HepG2 (cell line): ENCODE measurements at regions not wholly inside any gene's neighbourhood (a gene's known extent, or its start where the extent isn't known, plus 50 kb on each side); places are given as distances from the start of the nearest gene placed in this dataset.

ENCODE experiments used
- ATAC-seq: fragments of 200-7000 bp; cut with Tn5 transposase; 3 replicates; pipeline ENCODE4 v1.9.1; 2020; ENCODE audit warnings: mild to moderate bottlenecking, moderate library complexity
- BruUV-seq: library from RNA; stranded (reverse); fragments of 400-500 nt; replicated peaks from 2 replicates; lab custom pipeline; 2021; lab: Mats Ljungman, UMichigan
- CTCF ChIA-PET: fragments of 300-600 bp; formaldehyde crosslinking; extraction: SDS; loops from one replicate; lab custom pipeline; 2021; ENCODE audit warnings: low total read pairs, inconsistent platforms, low intra/inter-chr PET ratio; lab: Yijun Ruan, JAX
- POLR2A ChIA-PET: fragments of 350-600 bp; sonication (Branson Sonifier 250); formaldehyde crosslinking; loops from one replicate; lab custom pipeline; 2020; ENCODE audit warnings: antibody characterized with exemption, inconsistent platforms; lab: Yijun Ruan, JAX
- DNase-seq: peaks from one replicate; pipeline ENCODE4 v3.0.0-alpha.2; 2015; ENCODE audit warnings: low spot score
- FAIRE-seq: peaks from 3 replicates; lab custom pipeline; 2011; peaks lifted over from hg19 to GRCh38; lab: Jason Lieb, UNC
- H2AFZ ChIP-seq: one replicate; pipeline ENCODE4 v1.6.1; 2011; ENCODE audit warnings: low read length, inconsistent platforms
- H3K27ac ChIP-seq: fragments of 300-600 bp; 3 replicates; pipeline ENCODE4 v1.8.0; 2011; ENCODE audit warnings: mixed run types, mild to moderate bottlenecking, mixed read lengths, low read length, inconsistent platforms; ENCODE audit not compliant: insufficient read depth; ENCODE audit errors: extremely low read length
- H3K27me3 ChIP-seq, 2 experiments: fragments of 200-600 bp in 1 of 2; 2 replicates in 1 of 2; 3 replicates in 1 of 2; pipeline versions ENCODE4 v1.6.0 to v1.8.0; 2011; ENCODE audit warnings: low read length in 2 of 2, mild to moderate bottlenecking in 2 of 2, moderate library complexity in 2 of 2, inconsistent platforms in 1 of 2; ENCODE audit not compliant: insufficient read depth in 2 of 2, control insufficient read depth in 1 of 2
- H3K36me3 ChIP-seq, 2 experiments: fragments of 200-600 bp in 1 of 2; replicated peaks in 1 of 2; 2 replicates in 1 of 2; 3 replicates in 1 of 2; pipeline versions ENCODE4 v1.5.1 to v1.8.0; 2011; ENCODE audit warnings: low read length in 2 of 2, inconsistent platforms in 1 of 2; ENCODE audit not compliant: insufficient read depth in 2 of 2, control insufficient read depth in 1 of 2
- H3K4me1 ChIP-seq: 2 replicates; pipeline ENCODE4 v1.5.1; 2012; ENCODE audit warnings: low read length, inconsistent platforms; ENCODE audit not compliant: insufficient read depth
- H3K4me2 ChIP-seq: 2 replicates; pipeline ENCODE4 v1.6.0; 2011; ENCODE audit warnings: low read depth, low read length, inconsistent platforms
- H3K4me3 ChIP-seq, 3 experiments: fragments of 200-600 bp in 1 of 3; sonication (generic), shearing (Covaris generic) in 1 of 3; replicated peaks in 1 of 3; 2 replicates each; pipeline ENCODE4 v1.5.1; 2011 to 2016; ENCODE audit warnings: low read length in 3 of 3, inconsistent platforms in 2 of 3, low read depth in 2 of 3, mild to moderate bottlenecking in 2 of 3, control low read depth in 1 of 3, mixed read lengths in 1 of 3; ENCODE audit not compliant: insufficient read depth in 1 of 3
- H3K79me2 ChIP-seq: one replicate; pipeline ENCODE4 v1.6.1; 2011; ENCODE audit warnings: low read length, inconsistent platforms; ENCODE audit not compliant: insufficient read depth
- H3K9ac ChIP-seq: 2 replicates; pipeline ENCODE4 v1.6.0; 2011; ENCODE audit warnings: mild to moderate bottlenecking, low read depth, low read length, inconsistent platforms; ENCODE audit not compliant: insufficient read depth
- H3K9me3 ChIP-seq: 2 replicates; pipeline ENCODE4 v1.5.1; 2012; ENCODE audit warnings: mild to moderate bottlenecking, low read length
- H4K20me1 ChIP-seq: 2 replicates; pipeline ENCODE4 v1.6.0; 2011; ENCODE audit warnings: inconsistent platforms, mild to moderate bottlenecking, low read length, moderate library complexity; ENCODE audit not compliant: insufficient read depth
- CREBL2 ChIP-seq: sonication (generic); formaldehyde crosslinking; IDR thresholded peaks from 2 replicates; pipeline ENCODE4 v1.8.1; 2023; ENCODE audit warnings: missing genetic modification reagents, mild to moderate bottlenecking, borderline replicate concordance
- EP300 ChIP-seq, 3 experiments: sonication (generic) in 1 of 3; formaldehyde crosslinking in 1 of 3; IDR thresholded peaks; 2 replicates each; pipeline versions ENCODE4 v1.5.1 to v1.6.1; 2011 to 2020; ENCODE audit warnings: low read depth in 2 of 3, low read length in 2 of 3, borderline replicate concordance in 1 of 3, improper control_type of control experiment in 1 of 3, mild to moderate bottlenecking in 1 of 3, missing genetic modification reagents in 1 of 3, moderate library complexity in 1 of 3
- HMGA1 ChIP-seq: sonication (generic); formaldehyde crosslinking; conservative IDR thresholded peaks from 2 replicates; pipeline ENCODE4 v1.4.0; 2020; ENCODE audit warnings: missing genetic modification reagents
- HNRNPL ChIP-seq: fragments of 200-400 bp; formaldehyde crosslinking; IDR thresholded peaks from 2 replicates; pipeline ENCODE4 v1.6.1; 2017; ENCODE audit warnings: mild to moderate bottlenecking, low read depth, low read length
- HOXA5 ChIP-seq: sonication (generic); formaldehyde crosslinking; IDR thresholded peaks from 2 replicates; pipeline ENCODE4 v1.4.0; 2020; ENCODE audit warnings: missing genetic modification reagents
- KDM6A ChIP-seq: IDR thresholded peaks from 2 replicates; pipeline ENCODE4 v1.6.1; 2016; ENCODE audit warnings: low read depth
- KLF11 ChIP-seq: IDR thresholded peaks from 2 replicates; pipeline ENCODE4 v1.6.1; 2016; ENCODE audit warnings: missing compliant biosample characterization
- NFIB ChIP-seq: sonication (generic); formaldehyde crosslinking; IDR thresholded peaks from 2 replicates; pipeline ENCODE4 v1.9.0; 2021; ENCODE audit warnings: missing genetic modification reagents, mild to moderate bottlenecking, borderline replicate concordance
- NPAS2 ChIP-seq: sonication (generic); formaldehyde crosslinking; IDR thresholded peaks from 2 replicates; pipeline ENCODE4 v1.8.0; 2022; ENCODE audit warnings: mild to moderate bottlenecking, missing genetic modification reagents, borderline replicate concordance
- SP4 ChIP-seq: sonication (generic); formaldehyde crosslinking; IDR thresholded peaks from 2 replicates; pipeline ENCODE4 v1.8.1; 2023; ENCODE audit warnings: mild to moderate bottlenecking, missing genetic modification reagents
- ZFP90 ChIP-seq: sonication (generic); formaldehyde crosslinking; IDR thresholded peaks from 2 replicates; pipeline ENCODE4 v1.8.0; 2022; ENCODE audit warnings: missing genetic modification reagents, mild to moderate bottlenecking, inconsistent platforms, borderline replicate concordance
- ZNF142 ChIP-seq: sonication (generic); formaldehyde crosslinking; IDR thresholded peaks from 2 replicates; pipeline ENCODE4 v1.4.0; 2020; ENCODE audit warnings: missing genetic modification reagents
- ZNF296 ChIP-seq: sonication (generic); formaldehyde crosslinking; conservative IDR thresholded peaks from 2 replicates; pipeline ENCODE4 v1.5.0; 2020; ENCODE audit warnings: mild to moderate bottlenecking, missing genetic modification reagents
- ZNF891 ChIP-seq: sonication (generic); formaldehyde crosslinking; IDR thresholded peaks from 2 replicates; pipeline ENCODE4 v1.5.0; 2020; ENCODE audit warnings: mild to moderate bottlenecking, missing genetic modification reagents
- WGBS: methylation state at CpG from one replicate; pipeline ENCODE4 v1.1.6; 2017; ENCODE audit warnings: low lambda C conversion rate; 5-methylcytosine and 5-hydroxymethylcytosine counted together
- in situ Hi-C: cut with HindIII; loops from 2 replicates; pipeline ENCODE4 v1.10.0; 2017; ENCODE audit warnings: low pct_unique_long_range_greater_than_20kb; ENCODE audit not compliant: extremely low pct_ligation_motif_present
- intact Hi-C: fragments of 100-400 bp; cut with micrococcal nuclease; formaldehyde crosslinking; loops from one replicate; pipeline ENCODE4 v1.10.0; 2022; ENCODE audit not compliant: unreplicated experiment
- TF ChIP-seq, protein P1 (sequence below): sonication (generic); formaldehyde crosslinking; IDR thresholded peaks from 2 replicates; pipeline ENCODE4 v1.5.0; 2020; ENCODE audit warnings: mild to moderate bottlenecking, missing genetic modification reagents
- TF ChIP-seq, protein P2 (sequence below): sonication (generic); formaldehyde crosslinking; IDR thresholded peaks from 2 replicates; pipeline ENCODE4 v1.5.0; 2020; ENCODE audit warnings: missing genetic modification reagents

- no peaks in the 10 kb centered on the region for H3K27me3 ChIP-seq
- ATAC-seq (no peak), DNase-seq (no peak), FAIRE-seq (no peak)
- H3K4me3 ChIP-seq = no peak overlapping the region
- peaks cover 26% of the 10 kb centered on the region for H3K9me3 ChIP-seq
- H3K79me2 ChIP-seq = no peaks in the 10 kb centered on the region
- 15% methylated on average over 3 of the region's 3 CpGs for WGBS
- no peak overlapping the region for H3K9ac ChIP-seq
- no peak overlapping the region for H3K4me2 ChIP-seq
- ChIA-PET POLR2A (no interaction called here), CTCF (no interaction called here)
- no TSS peak for BruUV-seq
- no peak overlapping the region for H2AFZ ChIP-seq
- peaks cover 10% of the 10 kb centered on the region for H3K4me1 ChIP-seq
- no peaks in the 10 kb centered on the region for H4K20me1 ChIP-seq
- TF ChIP-seq, protein P1, sequence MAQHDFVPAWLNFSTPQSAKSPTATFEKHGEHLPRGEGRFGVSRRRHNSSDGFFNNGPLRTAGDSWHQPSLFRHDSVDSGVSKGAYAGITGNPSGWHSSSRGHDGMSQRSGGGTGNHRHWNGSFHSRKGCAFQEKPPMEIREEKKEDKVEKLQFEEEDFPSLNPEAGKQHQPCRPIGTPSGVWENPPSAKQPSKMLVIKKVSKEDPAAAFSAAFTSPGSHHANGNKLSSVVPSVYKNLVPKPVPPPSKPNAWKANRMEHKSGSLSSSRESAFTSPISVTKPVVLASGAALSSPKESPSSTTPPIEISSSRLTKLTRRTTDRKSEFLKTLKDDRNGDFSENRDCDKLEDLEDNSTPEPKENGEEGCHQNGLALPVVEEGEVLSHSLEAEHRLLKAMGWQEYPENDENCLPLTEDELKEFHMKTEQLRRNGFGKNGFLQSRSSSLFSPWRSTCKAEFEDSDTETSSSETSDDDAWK = no peak
- no peak for TF ChIP-seq EP300 (IDR thresholded peaks at IDR 0.05; ENCODE audit: low read depth in 2 of 2, low read length in 2 of 2)
- no peak for TF ChIP-seq EP300 (CRISPR knock-in tag; IDR thresholded peaks at IDR 0.05; ENCODE audit: borderline replicate concordance)
- TF ChIP-seq ZNF296 (CRISPR knock-in tag) = no peak
- TF ChIP-seq HNRNPL = no peak
- TF ChIP-seq SP4 (CRISPR knock-in tag) = no peak
- no peak for TF ChIP-seq CREBL2
- TF ChIP-seq ZNF891 (CRISPR knock-in tag) = no peak
- TF ChIP-seq KLF11 (CRISPR knock-in tag) = no peak
- no peak for TF ChIP-seq KDM6A
- TF ChIP-seq HOXA5 (CRISPR knock-in tag) = no peak
- TF ChIP-seq ZNF142 (CRISPR knock-in tag) = no peak
- TF ChIP-seq, protein P2, sequence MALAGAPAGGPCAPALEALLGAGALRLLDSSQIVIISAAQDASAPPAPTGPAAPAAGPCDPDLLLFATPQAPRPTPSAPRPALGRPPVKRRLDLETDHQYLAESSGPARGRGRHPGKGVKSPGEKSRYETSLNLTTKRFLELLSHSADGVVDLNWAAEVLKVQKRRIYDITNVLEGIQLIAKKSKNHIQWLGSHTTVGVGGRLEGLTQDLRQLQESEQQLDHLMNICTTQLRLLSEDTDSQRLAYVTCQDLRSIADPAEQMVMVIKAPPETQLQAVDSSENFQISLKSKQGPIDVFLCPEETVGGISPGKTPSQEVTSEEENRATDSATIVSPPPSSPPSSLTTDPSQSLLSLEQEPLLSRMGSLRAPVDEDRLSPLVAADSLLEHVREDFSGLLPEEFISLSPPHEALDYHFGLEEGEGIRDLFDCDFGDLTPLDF (CRISPR knock-in tag) = no peak
- TF ChIP-seq NFIB (CRISPR knock-in tag) = no peak
- TF ChIP-seq ZFP90 (CRISPR knock-in tag) = no peak
- no peak for TF ChIP-seq HMGA1 (CRISPR knock-in tag)
- TF ChIP-seq NPAS2 = no peak
- in situ Hi-C loops (no loop called here), intact Hi-C loops (no loop called here)
- H3K27ac ChIP-seq = no peak overlapping the region
- H3K36me3 ChIP-seq = no peaks in the 10 kb centered on the region
Measured at GRCh38 chr2:16060125-16060935, 120.0 kb downstream of the MYCN start.
